GM12864 (cell line): ENCODE measurements at regions not wholly inside any gene's neighbourhood (a gene's known extent, or its start where the extent isn't known, plus 50 kb on each side); places are given as distances from the start of the nearest gene placed in this dataset.

Experiments
- DNase-seq: peaks from one replicate; pipeline ENCODE4 v3.0.0-alpha.2; 2011; ENCODE audit warnings: low read depth
- H3K4me3 ChIP-seq: 2 replicates; pipeline ENCODE4 v1.5.1; 2011; ENCODE audit warnings: mild to moderate bottlenecking, low read depth, low read length, control low read depth
- TF ChIP-seq, protein P1 (sequence below): IDR thresholded peaks from 2 replicates; pipeline ENCODE4 v1.5.1; 2011; ENCODE audit warnings: low read depth, mild to moderate bottlenecking, moderate library complexity, low read length, control low read depth, inconsistent platforms; ENCODE audit errors: missing control alignments

DNA sequence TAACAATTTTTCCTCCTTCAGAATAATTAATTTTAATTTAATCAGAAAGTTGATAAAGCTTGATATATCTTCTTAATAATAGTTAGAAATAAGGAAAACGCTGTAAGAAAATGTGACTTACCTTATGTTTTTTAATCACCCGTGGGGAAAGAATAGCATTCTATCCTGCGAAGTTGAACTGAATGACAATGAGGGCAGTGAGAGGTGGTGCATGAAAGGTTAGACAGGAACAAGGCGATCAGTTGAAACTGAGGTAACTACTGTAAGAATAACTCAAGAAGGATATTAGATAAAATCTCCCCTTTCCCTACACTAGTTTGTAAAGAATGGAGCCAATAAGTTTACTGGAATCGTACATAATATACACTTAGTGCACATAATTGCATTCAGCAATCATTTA, 655.0 kb upstream of the NCAM2 start:
- DNase-seq, result no peak
- TF ChIP-seq, protein P1, sequence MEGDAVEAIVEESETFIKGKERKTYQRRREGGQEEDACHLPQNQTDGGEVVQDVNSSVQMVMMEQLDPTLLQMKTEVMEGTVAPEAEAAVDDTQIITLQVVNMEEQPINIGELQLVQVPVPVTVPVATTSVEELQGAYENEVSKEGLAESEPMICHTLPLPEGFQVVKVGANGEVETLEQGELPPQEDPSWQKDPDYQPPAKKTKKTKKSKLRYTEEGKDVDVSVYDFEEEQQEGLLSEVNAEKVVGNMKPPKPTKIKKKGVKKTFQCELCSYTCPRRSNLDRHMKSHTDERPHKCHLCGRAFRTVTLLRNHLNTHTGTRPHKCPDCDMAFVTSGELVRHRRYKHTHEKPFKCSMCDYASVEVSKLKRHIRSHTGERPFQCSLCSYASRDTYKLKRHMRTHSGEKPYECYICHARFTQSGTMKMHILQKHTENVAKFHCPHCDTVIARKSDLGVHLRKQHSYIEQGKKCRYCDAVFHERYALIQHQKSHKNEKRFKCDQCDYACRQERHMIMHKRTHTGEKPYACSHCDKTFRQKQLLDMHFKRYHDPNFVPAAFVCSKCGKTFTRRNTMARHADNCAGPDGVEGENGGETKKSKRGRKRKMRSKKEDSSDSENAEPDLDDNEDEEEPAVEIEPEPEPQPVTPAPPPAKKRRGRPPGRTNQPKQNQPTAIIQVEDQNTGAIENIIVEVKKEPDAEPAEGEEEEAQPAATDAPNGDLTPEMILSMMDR, result no peak

DNA sequence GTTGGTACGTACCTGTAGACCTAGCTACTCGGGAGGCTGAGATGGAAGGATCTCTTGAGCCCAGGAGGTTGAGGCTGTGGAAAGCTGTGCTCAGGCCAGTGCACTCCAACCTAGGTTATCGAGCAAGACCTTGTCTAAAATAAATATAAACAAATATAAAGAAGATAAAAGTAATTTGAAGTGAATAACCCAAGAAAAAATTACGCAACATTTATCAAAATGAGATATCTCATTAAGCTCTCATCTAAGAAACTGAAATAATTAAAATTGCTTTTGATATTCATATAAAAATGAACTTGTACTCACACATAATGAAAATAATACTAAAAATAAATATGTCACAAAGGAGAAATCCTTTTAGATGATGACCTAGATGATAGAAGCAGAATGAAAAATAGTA, 647.1 kb upstream of the NCAM2 start:
- DNase-seq, result no peak
- H3K4me3 ChIP-seq, result no peak overlapping the region
- TF ChIP-seq, protein P1, result no peak

More for the DNA sequence above, 655.0 kb upstream of the NCAM2 start:
- H3K4me3 ChIP-seq, result no peak overlapping the region

DNA sequence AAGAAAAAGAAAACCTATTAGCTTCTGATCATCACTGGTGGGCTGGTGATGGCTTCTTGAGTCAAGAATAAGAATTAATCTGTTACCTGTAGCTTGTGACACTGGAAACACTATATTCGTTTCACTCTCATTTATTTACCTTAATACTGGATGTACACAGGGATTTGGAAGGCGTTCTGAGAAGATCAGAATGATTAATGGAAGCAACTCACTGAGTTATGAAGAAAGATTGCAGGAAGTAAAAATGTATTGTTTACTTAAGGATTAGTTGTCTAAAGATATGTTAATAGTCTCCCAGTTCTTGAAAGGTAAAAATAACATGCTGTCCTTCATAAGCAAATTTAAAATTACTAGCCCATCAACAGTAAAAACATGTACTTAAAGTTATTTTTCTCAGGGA, 644.9 kb upstream of the NCAM2 start:
- TF ChIP-seq, protein P1, result no peak
- no peak for DNase-seq
- no peak overlapping the region for H3K4me3 ChIP-seq

DNA sequence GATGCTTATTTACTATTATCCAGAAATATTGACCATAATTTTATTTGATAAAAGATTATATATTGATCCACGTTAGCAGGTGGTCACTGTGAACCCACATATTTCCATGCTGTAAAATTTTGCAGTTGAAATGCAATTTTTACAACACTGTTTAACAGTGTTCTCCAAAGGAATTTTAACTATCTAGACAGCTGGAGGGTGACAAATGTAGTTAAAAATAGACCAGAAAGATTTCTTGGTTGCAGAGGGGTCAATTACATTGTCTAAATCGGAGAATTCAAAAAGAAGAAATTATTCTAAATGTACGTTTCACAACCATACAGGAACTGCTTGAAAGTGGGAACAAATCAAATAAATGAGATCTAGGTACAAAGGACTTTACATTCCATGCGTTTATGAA, 625.2 kb upstream of the NCAM2 start:
- TF ChIP-seq, protein P1, result no peak
- no peak overlapping the region for H3K4me3 ChIP-seq
- no peak for DNase-seq

DNA sequence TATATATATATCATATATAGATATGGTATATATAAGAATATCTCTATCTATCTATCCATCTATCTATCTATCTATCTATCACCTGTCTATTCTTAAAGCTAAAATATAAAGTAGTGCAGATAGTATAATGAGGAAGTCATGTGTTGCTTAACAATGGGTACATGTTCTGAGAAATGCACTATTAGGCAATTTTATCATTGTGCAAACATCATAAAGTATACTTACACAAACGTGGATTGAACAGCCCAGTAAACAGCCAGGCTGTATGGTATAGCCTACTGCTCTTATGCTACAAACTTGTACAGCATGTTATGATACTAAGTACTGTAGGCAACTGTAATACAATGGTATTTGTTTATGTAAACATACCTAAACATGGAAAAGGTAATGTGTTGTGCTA, 621.0 kb upstream of the NCAM2 start:
- TF ChIP-seq, protein P1, result no peak

DNA sequence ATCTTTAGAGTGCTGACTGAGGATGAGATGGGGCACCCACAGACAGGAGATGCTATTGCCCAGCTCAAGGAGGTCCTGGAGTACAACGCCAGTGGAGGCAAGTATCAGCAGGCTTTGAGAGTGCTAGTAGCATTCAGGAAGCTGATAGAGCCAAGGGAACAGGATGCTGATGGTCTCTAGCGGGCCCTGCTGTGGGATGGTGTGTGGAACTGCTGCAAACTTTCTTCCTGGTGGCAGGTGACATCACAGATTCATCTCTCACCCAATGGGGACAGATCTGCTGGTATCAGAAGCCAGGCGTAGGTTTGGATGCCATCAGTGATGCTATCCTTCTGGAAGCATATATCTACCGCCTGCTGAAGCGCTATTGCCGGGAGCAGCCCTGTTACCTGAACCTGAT, 609.8 kb upstream of the NCAM2 start:
- H3K4me3 ChIP-seq, result no peak overlapping the region
- no peak for DNase-seq
- TF ChIP-seq, protein P1, result no peak

More for the DNA sequence above, 621.0 kb upstream of the NCAM2 start:
- DNase-seq, result no peak
- H3K4me3 ChIP-seq, result no peak overlapping the region

DNA sequence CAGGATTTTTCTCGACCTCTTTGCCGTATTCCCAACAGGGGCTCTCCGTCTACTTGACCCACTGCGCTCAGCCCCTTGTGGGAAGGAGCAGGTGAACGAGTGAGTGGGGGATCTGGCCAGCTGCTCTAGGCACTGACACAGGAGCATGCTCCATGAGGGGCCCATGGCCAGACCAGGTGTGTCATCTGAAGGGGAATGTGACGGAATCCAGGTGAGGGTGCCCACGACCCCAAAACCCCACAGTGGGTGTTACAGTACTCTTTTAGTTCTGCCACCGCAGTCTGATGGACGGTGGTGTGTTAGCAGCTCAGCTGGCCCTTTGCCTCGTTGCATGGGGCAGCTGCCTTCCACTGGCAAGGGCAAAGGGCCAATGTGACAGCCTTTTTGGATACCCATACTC, 601.4 kb upstream of the NCAM2 start:
- H3K4me3 ChIP-seq, result no peak overlapping the region
- TF ChIP-seq, protein P1, result no peak
- no peak for DNase-seq
